HG02840 (cell line): ENCODE measurements at regions not wholly inside any gene's neighbourhood (a gene's known extent, or its start where the extent isn't known, plus 50 kb on each side); places are given as distances from the start of the nearest gene placed in this dataset.
"Not testable (repeated sequence)": the region's sequence is repeated elsewhere in the genome, so short reads cannot be mapped to it uniquely, and the experiment has no call there.

ENCODE experiments used
- ATAC-seq: cut with Tn5 transposase; IDR thresholded peaks from one replicate; pipeline ENCODE4 v1.9.1; 2021; ENCODE audit warnings: mild to moderate bottlenecking, moderate library complexity, moderate number of reproducible peaks; ENCODE audit not compliant: unreplicated experiment, low FRiP score

DNA sequence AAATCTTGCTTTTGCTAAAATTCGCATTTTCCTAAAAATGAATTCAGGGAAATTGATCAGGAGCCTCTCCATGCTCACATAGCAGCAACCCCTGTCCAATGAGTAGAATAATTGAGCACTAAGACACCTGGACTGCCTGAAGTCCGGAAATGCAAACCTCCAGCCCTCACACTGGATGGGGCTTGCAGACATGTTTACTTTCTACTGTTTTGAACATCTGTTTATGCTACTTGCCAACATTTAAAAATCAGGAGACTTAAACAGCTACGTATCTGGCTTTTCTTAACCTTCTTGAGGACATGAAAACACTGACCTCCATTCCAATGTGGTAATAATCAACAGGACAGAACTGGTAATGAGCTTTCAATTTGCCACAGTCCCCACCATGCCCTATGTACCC lies 184.4 kb downstream of the SHOX2 start:
- no peak for ATAC-seq

- no peak for ATAC-seq
Measured at GRCh38 chr3:157920822-157921700, 185.2 kb downstream of the SHOX2 start.

GRCh38 chr3:157919319-157919887 lies 186.8 kb downstream of the SHOX2 start:
- ATAC-seq: no peak

GRCh38 chr3:157918402-157918801 lies 187.8 kb downstream of the SHOX2 start:
- no peak for ATAC-seq

- no peak for ATAC-seq
Measured at GRCh38 chr3:157916672-157917071, 189.5 kb downstream of the SHOX2 start.

DNA sequence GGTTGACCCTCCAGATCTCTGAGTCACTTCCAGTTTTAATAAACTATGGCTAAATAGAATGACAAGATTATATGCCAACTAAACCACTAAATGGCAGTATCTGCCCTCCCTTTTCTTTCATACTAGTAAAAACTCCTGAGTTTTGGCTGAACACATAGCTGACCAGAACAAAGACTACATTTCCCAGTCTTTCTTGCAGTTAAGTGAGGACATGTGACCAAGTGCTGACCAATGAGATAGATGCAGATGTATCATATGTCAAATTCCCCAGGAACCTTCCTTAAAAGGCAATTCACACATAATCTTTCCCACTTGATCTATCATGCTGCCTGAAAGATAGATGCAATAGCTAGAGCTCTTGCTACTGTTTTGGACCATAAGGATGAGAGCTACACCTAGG lies 191.3 kb downstream of the SHOX2 start:
- no peak for ATAC-seq

DNA sequence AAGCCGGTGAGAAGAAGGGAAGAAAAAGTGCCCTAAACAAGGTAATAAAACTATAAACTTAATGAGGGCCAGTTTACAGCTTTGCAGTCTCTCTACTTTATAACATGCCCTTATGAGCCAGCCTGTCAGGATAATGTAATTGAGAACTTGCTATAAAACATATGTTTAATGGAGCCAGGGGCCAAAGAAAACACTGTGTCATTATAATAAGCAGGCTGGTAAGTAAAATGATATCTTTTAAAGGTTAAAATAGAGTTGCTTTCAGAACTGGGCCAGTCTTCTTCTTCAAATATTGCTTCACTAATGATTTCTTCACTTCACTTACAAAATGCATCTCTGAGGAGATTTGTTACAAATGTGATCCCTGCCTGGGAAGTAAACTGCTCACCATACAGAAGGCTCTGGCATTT lies 192.5 kb downstream of the SHOX2 start:
- no peak for ATAC-seq

GRCh38 chr3:157912514-157913451 lies 193.4 kb downstream of the SHOX2 start:
- ATAC-seq: no peak

GRCh38 chr3:157906627-157907026 lies 199.6 kb downstream of the SHOX2 start:
- ATAC-seq: no peak

DNA sequence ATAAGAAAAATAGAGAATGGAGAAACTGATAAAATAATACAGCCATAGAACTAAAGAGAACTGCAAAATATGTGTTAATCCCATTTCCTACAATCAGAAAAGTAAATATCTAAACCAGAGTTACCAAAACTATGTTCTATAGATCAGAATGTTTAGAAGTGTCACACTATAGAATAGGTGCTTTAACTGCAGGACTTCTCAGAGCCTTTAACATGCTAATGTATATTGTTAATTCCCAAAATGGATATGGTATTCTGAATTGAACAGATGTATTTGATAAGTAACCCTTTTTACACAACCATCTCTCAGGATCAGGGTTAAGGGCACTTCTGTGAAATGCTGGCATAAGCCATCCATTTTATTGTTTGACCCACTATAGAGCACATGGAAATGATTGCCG lies 200.3 kb downstream of the SHOX2 start:
- no peak for ATAC-seq

DNA sequence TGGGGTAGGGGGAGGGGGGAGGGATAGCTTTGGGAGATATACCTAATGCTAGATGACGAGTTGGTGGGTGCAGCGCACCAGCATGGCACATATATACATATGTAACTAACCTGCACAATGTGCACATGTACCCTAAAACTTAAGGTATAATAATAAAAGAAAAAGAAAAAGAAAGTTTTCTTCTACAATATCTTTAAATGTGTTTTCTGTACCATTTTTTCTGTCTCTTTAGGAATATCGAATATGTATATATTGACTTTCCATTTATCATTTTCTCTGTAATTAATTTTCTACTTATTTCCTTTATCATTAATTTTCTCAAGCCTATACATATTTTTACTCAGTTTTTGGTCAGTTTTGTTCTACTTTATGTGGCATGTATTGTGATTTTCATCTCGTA lies 203.5 kb downstream of the SHOX2 start:
- not testable (repeated sequence) for ATAC-seq

GRCh38 chr3:157888040-157888439 lies 218.2 kb downstream of the SHOX2 start:
- no peak for ATAC-seq

GRCh38 chr3:157876556-157876955 lies 229.7 kb downstream of the SHOX2 start:
- ATAC-seq: no peak

DNA sequence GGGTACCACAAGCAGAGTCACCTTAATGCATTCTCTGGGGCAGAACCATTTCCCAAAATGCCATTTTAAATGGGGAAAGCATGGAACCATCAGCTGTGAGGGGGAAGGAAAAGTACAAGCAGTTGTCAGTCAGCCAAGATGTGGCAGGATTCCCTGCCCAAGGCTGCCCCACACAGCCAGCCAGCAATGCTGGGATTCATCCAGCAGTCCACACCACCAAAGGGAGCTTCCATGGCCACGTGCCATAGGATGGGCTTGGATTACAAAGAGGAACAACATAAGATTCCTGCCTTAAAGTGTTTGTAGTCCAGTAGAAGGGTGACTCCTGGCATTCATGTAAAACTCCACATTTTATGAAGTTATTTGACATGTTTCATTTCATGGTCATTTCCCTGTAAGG lies 233.3 kb downstream of the SHOX2 start:
- no peak for ATAC-seq

DNA sequence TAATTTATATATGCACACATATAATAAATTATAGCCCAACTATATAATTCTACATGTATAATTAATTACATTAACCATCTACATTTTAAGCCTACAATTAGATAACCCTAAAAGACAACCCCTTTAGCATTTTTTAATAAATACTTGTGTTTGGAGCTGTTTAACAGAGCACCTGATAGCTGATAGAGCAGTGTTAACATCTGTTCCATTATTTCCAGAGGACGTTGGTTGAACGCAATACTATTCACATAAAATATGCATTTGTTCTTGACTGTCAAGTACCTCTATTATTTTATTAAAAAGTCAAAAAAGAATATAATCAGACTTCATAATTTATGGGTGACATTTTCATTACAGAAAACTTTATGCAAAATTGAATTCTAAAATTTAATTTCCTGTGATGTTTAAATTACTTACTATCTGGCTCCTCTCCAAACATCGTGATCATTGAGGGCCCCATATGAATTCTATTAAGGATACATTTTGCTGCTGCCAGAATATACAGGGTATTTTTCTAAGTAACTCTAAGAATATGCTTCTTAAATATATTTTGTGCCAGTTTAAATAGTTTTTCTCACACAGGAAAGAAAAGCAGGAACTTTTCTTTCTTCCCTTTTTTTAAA lies 234.3 kb downstream of the SHOX2 start:
- ATAC-seq: no peak

DNA sequence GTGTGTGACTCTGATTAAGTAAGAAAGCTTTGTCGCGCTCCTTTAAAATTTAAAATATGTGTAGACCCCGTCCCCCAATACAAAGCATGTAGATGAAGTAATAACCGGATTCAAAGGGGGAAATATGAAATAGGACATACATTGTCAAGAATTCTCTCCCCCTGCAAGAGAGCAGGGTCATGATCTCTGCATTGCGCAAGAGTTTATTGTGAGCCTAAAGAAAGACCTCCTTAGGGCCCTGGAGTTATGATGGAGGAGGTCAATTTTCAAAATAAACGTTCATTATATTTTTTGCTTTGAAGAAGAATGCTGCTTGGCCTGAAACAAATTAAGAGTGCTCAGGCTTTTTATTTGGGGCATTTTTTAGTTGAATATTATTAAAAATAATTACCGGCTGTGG lies 235.0 kb downstream of the SHOX2 start:
- no peak for ATAC-seq

- ATAC-seq: no peak
Measured at GRCh38 chr3:157868946-157869345, 237.3 kb downstream of the SHOX2 start.

- no peak for ATAC-seq
Measured at GRCh38 chr3:157868196-157868595, 238.0 kb downstream of the SHOX2 start.

- no peak for ATAC-seq
Measured at GRCh38 chr3:157865352-157866000, 240.7 kb downstream of the SHOX2 start.
